GM10248 (cell line): ENCODE measurements at regions not wholly inside any gene's neighbourhood (a gene's known extent, or its start where the extent isn't known, plus 50 kb on each side); places are given as distances from the start of the nearest gene placed in this dataset.
"Not testable (repeated sequence)": the region's sequence is repeated elsewhere in the genome, so short reads cannot be mapped to it uniquely, and the experiment has no call there.

Experiments used
- CTCF ChIA-PET: fragments of 300-600 bp; sonication (Branson Sonifier 250); formaldehyde crosslinking; extraction: SDS; loops from one replicate; lab custom pipeline; 2021; ENCODE audit warnings: antibody characterized with exemption; lab: Yijun Ruan, JAX
- POLR2A ChIA-PET: fragments of 350-650 bp; sonication (Branson Sonifier 250); formaldehyde crosslinking; extraction: SDS; loops from one replicate; lab custom pipeline; 2020; ENCODE audit warnings: antibody characterized with exemption; lab: Yijun Ruan, JAX
- DNase-seq: peaks from one replicate; pipeline ENCODE4 v3.0.0; 2012; ENCODE audit errors: extremely low spot score
- TF ChIP-seq, protein P1 (sequence below): IDR thresholded peaks from 2 replicates; pipeline ENCODE4 v1.5.1; 2012; ENCODE audit warnings: mild to moderate bottlenecking, low read depth; ENCODE audit errors: extremely low read depth, missing control alignments, control extremely low read depth

GRCh38 chr20:30348932-30349331 is 908.5 kb upstream of the DEFB115 start:
- DNase-seq, CTCF ChIA-PET, POLR2A ChIA-PET: not testable (repeated sequence)
- TF ChIP-seq, protein P1, sequence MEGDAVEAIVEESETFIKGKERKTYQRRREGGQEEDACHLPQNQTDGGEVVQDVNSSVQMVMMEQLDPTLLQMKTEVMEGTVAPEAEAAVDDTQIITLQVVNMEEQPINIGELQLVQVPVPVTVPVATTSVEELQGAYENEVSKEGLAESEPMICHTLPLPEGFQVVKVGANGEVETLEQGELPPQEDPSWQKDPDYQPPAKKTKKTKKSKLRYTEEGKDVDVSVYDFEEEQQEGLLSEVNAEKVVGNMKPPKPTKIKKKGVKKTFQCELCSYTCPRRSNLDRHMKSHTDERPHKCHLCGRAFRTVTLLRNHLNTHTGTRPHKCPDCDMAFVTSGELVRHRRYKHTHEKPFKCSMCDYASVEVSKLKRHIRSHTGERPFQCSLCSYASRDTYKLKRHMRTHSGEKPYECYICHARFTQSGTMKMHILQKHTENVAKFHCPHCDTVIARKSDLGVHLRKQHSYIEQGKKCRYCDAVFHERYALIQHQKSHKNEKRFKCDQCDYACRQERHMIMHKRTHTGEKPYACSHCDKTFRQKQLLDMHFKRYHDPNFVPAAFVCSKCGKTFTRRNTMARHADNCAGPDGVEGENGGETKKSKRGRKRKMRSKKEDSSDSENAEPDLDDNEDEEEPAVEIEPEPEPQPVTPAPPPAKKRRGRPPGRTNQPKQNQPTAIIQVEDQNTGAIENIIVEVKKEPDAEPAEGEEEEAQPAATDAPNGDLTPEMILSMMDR: peak; percentile 23

DNA sequence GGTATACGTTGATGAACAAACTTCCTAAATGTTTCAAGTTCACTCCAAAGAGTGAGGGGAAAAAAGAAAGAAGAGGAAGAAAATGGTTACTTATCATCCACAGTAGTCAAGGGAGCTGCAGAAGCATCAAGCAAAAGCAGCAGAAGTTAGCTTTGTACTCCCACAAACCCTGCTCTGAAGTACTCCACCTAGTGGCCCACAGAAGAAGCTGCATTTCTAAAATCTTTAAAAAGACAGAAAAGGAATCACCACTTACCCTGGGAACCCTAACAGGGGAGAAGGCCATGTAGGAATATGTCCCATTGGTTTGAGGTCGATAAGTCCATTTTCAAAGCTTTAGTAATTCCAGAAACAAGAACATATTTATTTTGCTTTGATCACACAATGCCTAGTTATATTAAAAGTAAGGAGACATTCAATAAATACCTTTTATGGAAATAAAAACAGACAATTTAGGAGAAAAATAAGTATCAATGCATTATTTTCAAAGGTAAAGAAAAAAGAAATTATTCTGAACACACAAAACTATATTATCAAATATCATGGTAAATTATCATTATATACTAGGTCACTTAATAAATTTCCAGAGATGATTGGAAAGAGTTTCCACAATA is 900.5 kb upstream of the DEFB115 start:
- CTCF ChIA-PET, POLR2A ChIA-PET, DNase-seq: not testable (repeated sequence)
- TF ChIP-seq, protein P1: peak; percentile 57

DNA sequence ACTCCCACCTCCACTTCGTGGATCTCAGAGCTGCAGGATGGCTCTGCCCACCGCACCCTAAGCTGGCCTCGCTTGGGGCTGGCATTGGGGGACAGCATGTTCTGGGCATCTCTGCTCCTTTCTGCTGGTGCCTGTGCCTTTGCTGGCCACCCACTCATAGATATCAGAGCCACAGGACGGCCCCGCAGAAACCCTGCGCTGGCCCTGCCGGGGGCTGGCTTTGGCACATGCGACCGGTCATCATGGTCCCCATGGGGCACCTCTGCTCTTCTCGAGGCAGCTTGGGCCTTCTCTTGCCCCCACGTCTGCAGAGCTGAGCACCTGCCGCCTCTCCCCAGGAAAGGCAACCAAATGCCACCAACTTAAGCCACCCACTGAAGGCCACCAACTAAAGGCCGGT is 895.7 kb upstream of the DEFB115 start:
- CTCF ChIA-PET: not testable (repeated sequence)

GRCh38 chr20:30376430-30376766 is 881.1 kb upstream of the DEFB115 start:
- DNase-seq, CTCF ChIA-PET: not testable (repeated sequence)
- POLR2A ChIA-PET: interaction anchor here (0.6 kb wide), 1 partner anchor 21 kb away, joined by 3 read pairs; no protein-coding TSS in a partner anchor

More for the DNA sequence above, 895.7 kb upstream of the DEFB115 start:
- POLR2A ChIA-PET, DNase-seq: not testable (repeated sequence)

- ChIA-PET POLR2A (interaction anchor here (0.6 kb wide), 1 partner anchor 20 kb away, joined by 3 read pairs; no protein-coding TSS in a partner anchor), CTCF (interaction anchor here (0.6 to 0.7 kb wide), 2 partner anchors 8 to 27 kb away, joined by 3 read pairs; no protein-coding TSS in a partner anchor)
- DNase-seq: peak; percentile 59
- TF ChIP-seq, protein P1: peak; percentile 67
These were observed 880.5 kb upstream of the DEFB115 start for GRCh38 chr20:30376767-30377658.

- CTCF ChIA-PET, DNase-seq, POLR2A ChIA-PET: not testable (repeated sequence)
These were observed 879.1 kb upstream of the DEFB115 start for GRCh38 chr20:30378317-30378716.

DNA sequence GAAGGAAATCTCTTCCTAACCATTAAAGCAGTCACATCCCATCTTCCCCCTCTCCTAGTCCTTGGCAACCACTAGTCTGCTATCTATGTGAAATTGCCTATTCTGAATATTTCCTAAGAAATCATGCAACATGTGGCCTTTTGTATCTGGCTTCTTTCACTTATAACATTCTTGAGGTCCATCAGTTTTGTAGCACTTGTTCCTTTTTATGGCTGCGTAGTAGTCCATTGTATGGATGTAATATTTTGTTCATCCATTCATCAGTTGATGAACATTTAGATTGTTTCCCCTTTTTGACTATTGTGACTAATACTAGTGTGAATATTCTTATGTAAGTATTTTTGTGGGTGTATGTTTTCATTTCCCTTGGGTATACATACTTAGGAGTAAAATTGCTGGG is 878.7 kb upstream of the DEFB115 start:
- DNase-seq, CTCF ChIA-PET, POLR2A ChIA-PET: not testable (repeated sequence)

GRCh38 chr20:30384841-30385240 is 872.6 kb upstream of the DEFB115 start:
- DNase-seq, POLR2A ChIA-PET: not testable (repeated sequence)
- CTCF ChIA-PET: interaction anchor here (1.6 kb wide), 1 partner anchor 8 kb away, joined by 3 read pairs; no protein-coding TSS in a partner anchor

GRCh38 chr20:30386099-30386498 is 871.4 kb upstream of the DEFB115 start:
- POLR2A ChIA-PET, DNase-seq: not testable (repeated sequence)
- CTCF ChIA-PET: interaction anchor here (1.6 kb wide), 1 partner anchor 9 kb away, joined by 3 read pairs; no protein-coding TSS in a partner anchor

- POLR2A ChIA-PET, CTCF ChIA-PET, DNase-seq: not testable (repeated sequence)
These were observed 869.6 kb upstream of the DEFB115 start for GRCh38 chr20:30387823-30388222.

GRCh38 chr20:30393523-30393922 is 863.9 kb upstream of the DEFB115 start:
- POLR2A ChIA-PET, DNase-seq, CTCF ChIA-PET: not testable (repeated sequence)

- CTCF ChIA-PET, DNase-seq: not testable (repeated sequence)
- POLR2A ChIA-PET: interaction anchor here (0.6 kb wide), 1 partner anchor 20 kb away, joined by 3 read pairs; no protein-coding TSS in a partner anchor
These were observed 860.4 kb upstream of the DEFB115 start for GRCh38 chr20:30397111-30397510.

- POLR2A ChIA-PET, DNase-seq, CTCF ChIA-PET: not testable (repeated sequence)
These were observed 852.4 kb upstream of the DEFB115 start for GRCh38 chr20:30405061-30405460.

DNA sequence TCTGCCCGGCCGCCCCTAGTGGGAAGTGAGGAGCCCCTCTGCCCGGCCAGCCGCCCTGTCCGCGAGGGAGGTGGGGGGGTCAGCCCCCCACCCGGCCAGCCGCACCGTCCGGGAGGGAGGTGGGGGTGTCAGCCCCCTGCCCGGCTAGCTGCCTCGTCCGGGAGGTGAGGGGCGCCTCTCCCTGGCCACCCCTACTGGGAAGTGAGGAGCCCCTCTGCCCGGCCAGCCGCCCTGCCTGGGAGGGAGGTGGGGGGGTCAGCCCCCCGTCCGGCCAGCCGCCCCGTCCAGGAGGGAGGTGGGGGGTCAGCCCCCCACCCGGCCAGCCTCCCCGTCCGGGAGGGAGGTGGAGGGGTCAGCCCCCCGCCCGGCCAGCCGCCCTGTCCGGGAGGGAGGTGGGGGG is 851.9 kb upstream of the DEFB115 start:
- DNase-seq, CTCF ChIA-PET, POLR2A ChIA-PET: not testable (repeated sequence)
